CD4-positive, alpha-beta T cell (primary cell): ENCODE measurements at regions not wholly inside any gene's neighbourhood (a gene's known extent, or its start where the extent isn't known, plus 50 kb on each side); places are given as distances from the start of the nearest gene placed in this dataset.

Experiments used
- ATAC-seq: fragments of 200-7000 bp; cut with Tn5 transposase; one replicate; pipeline ENCODE4 v1.10.0; 2022; ENCODE audit warnings: mild to moderate bottlenecking; ENCODE audit not compliant: poor library complexity
- CTCF ChIA-PET: fragments of 350-600 bp; sonication (Branson Sonifier 250); formaldehyde crosslinking; loops from one replicate; lab custom pipeline; 2021; ENCODE audit warnings: antibody characterized with exemption, inconsistent platforms; lab: Charles Lee
- POLR2A ChIA-PET: fragments of 350-600 bp; sonication (Branson Sonifier 250); formaldehyde crosslinking; loops from one replicate; lab custom pipeline; 2021; ENCODE audit warnings: antibody characterized with exemption, inconsistent platforms; lab: Charles Lee
- DNase-seq, 14 experiments: peaks; one replicate each; pipeline ENCODE4 v3.0.0-alpha.2; 2013 to 2020; ENCODE audit warnings: mixed read lengths in 2 of 14
- H3K27ac ChIP-seq, 2 donors: one replicate each; pipeline versions ENCODE4 v1.5.1 to v1.7.0; 2013; ENCODE audit warnings: low read length in 2 of 2, low read depth in 1 of 2, mild to moderate bottlenecking in 1 of 2
- H3K27me3 ChIP-seq, 2 experiments: 1 replicate in 1 of 2; 2 replicates in 1 of 2; pipeline versions ENCODE4 v1.6.1 to v1.7.0; 2013; ENCODE audit warnings: low read length in 2 of 2, control low read depth in 1 of 2, mild to moderate bottlenecking in 1 of 2, moderate library complexity in 1 of 2; ENCODE audit not compliant: insufficient read depth in 2 of 2, control insufficient read depth in 1 of 2
- H3K36me3 ChIP-seq: one replicate; pipeline ENCODE4 v1.6.1; 2013; ENCODE audit warnings: low read length, control low read depth; ENCODE audit not compliant: insufficient read depth
- H3K4me1 ChIP-seq: one replicate; pipeline ENCODE4 v1.6.1; 2013; ENCODE audit warnings: low read length, control low read depth; ENCODE audit not compliant: insufficient read depth
- H3K4me3 ChIP-seq: one replicate; pipeline ENCODE4 v1.5.1; 2013; ENCODE audit warnings: mild to moderate bottlenecking, low read length, moderate library complexity
- H3K9me3 ChIP-seq, 2 experiments: 1 replicate in 1 of 2; 2 replicates in 1 of 2; pipeline versions ENCODE4 v1.6.1 to v1.7.0; 2013; ENCODE audit warnings: low read length in 2 of 2, mild to moderate bottlenecking in 2 of 2, control low read depth in 1 of 2, moderate library complexity in 1 of 2; ENCODE audit not compliant: control insufficient read depth in 1 of 2, insufficient read depth in 1 of 2
- H3K27ac Mint-ChIP-seq: one replicate; pipeline ENCODE4 v1.8.0; 2020; ENCODE audit warnings: mixed read lengths
- H3K27me3 Mint-ChIP-seq: one replicate; pipeline ENCODE4 v1.8.0; 2021; ENCODE audit warnings: mixed read lengths
- H3K36me3 Mint-ChIP-seq: one replicate; pipeline ENCODE4 v1.8.0; 2021; ENCODE audit warnings: low read depth, mixed read lengths
- H3K4me1 Mint-ChIP-seq: one replicate; pipeline ENCODE4 v1.8.0; 2021; ENCODE audit warnings: low read depth, mixed read lengths
- H3K4me3 Mint-ChIP-seq: one replicate; pipeline ENCODE4 v1.8.0; 2020; ENCODE audit warnings: mild to moderate bottlenecking, mixed read lengths
- H3K9me3 Mint-ChIP-seq: one replicate; pipeline ENCODE4 v1.8.0; 2020; ENCODE audit warnings: mixed read lengths
- CTCF ChIP-seq: fragments of 200-600 bp; IDR thresholded peaks from one replicate; pipeline ENCODE4 v1.8.0; 2022; ENCODE audit warnings: antibody characterized with exemption, mild to moderate bottlenecking
- intact Hi-C, 2 experiments: fragments of 100-400 bp; cut with DNase I in 1 of 2; cut with micrococcal nuclease in 1 of 2; formaldehyde crosslinking; loops; one replicate each; pipeline versions ENCODE4 v1.15.1 to v1.9.0; 2023 to 2025; cut with DNase I, micrococcal nuclease

- Mint-ChIP-seq H3K4me1 (no peaks in the 10 kb centered on the region), H3K9me3 (no peaks in the 10 kb centered on the region), H3K36me3 (no peaks in the 10 kb centered on the region), H3K27ac (no peak overlapping the region), H3K4me3 (no peak overlapping the region), H3K27me3 (peaks cover 11% of the 10 kb centered on the region)
- ChIA-PET CTCF (no interaction called here), POLR2A (no interaction called here)
- no peaks in the 10 kb centered on the region for H3K9me3 ChIP-seq
- H3K4me1 ChIP-seq: no peaks in the 10 kb centered on the region
- intact Hi-C loops: no loop called here
- H3K36me3 ChIP-seq: no peaks in the 10 kb centered on the region
- H3K27ac ChIP-seq: no peak overlapping the region
- no peak for DNase-seq
- no peak for ATAC-seq
- H3K27me3 ChIP-seq: peaks cover 0 to 3% of the 10 kb centered on the region in 2 experiments
- no peak overlapping the region for H3K4me3 ChIP-seq
- TF ChIP-seq CTCF: no peak
Observed at GRCh38 chr15:81511138-81511537, 137.1 kb upstream of the TMC3 start.

- DNase-seq: no peak
- CTCF ChIA-PET: no interaction called here
- H3K9me3 Mint-ChIP-seq: no peaks in the 10 kb centered on the region
- no peaks in the 10 kb centered on the region for H3K4me1 Mint-ChIP-seq
- intact Hi-C loops: no loop called here
- ATAC-seq: no peak
- POLR2A ChIA-PET: no interaction called here
- Histone ChIP-seq H3K36me3 (no peaks in the 10 kb centered on the region), H3K9me3 (no peaks in the 10 kb centered on the region), H3K4me1 (no peaks in the 10 kb centered on the region), H3K4me3 (no peak overlapping the region), H3K27ac (no peak overlapping the region), H3K27me3 (peaks cover 0 to under 1% of the 10 kb centered on the region in 2 experiments)
- no peaks in the 10 kb centered on the region for H3K36me3 Mint-ChIP-seq
- no peaks in the 10 kb centered on the region for H3K27me3 Mint-ChIP-seq
- TF ChIP-seq CTCF: no peak
- no peak overlapping the region for H3K4me3 Mint-ChIP-seq
- H3K27ac Mint-ChIP-seq: no peak overlapping the region
Observed at GRCh38 chr15:81507831-81508230, 133.8 kb upstream of the TMC3 start.

GRCh38 chr15:81506936-81507335, 132.9 kb upstream of the TMC3 start:
- no peak overlapping the region for H3K27ac ChIP-seq
- no peak overlapping the region for H3K27ac Mint-ChIP-seq
- intact Hi-C loops: no loop called here
- H3K9me3 ChIP-seq: no peaks in the 10 kb centered on the region
- no peak overlapping the region for H3K4me3 ChIP-seq
- POLR2A ChIA-PET: no interaction called here
- no peak for DNase-seq
- CTCF ChIA-PET: no interaction called here
- no peak for ATAC-seq
- H3K27me3 Mint-ChIP-seq: no peaks in the 10 kb centered on the region
- no peaks in the 10 kb centered on the region for H3K9me3 Mint-ChIP-seq
- no peaks in the 10 kb centered on the region for H3K4me1 ChIP-seq
- H3K27me3 ChIP-seq: peaks cover 0 to 2% of the 10 kb centered on the region in 2 experiments
- no peaks in the 10 kb centered on the region for H3K4me1 Mint-ChIP-seq
- no peaks in the 10 kb centered on the region for H3K36me3 ChIP-seq
- no peak overlapping the region for H3K4me3 Mint-ChIP-seq
- no peaks in the 10 kb centered on the region for H3K36me3 Mint-ChIP-seq
- no peak for TF ChIP-seq CTCF
